IMR-90 (cell line): ENCODE measurements at regions not wholly inside any gene's neighbourhood (a gene's known extent, or its start where the extent isn't known, plus 50 kb on each side); places are given as distances from the start of the nearest gene placed in this dataset.

Experiments used
- ATAC-seq: fragments of 200-7000 bp; cut with Tn5 transposase; 2 replicates; pipeline ENCODE4 v1.9.1; 2020; ENCODE audit warnings: low read depth, mild to moderate bottlenecking, moderate library complexity
- BruUV-seq: library from RNA; stranded (reverse); fragments of 400-500 nt; replicated peaks from 2 replicates; lab custom pipeline; 2021; lab: Mats Ljungman, UMichigan
- CTCF ChIA-PET: fragments of 300-600 bp; formaldehyde crosslinking; extraction: SDS; loops from one replicate; lab custom pipeline; 2021; ENCODE audit warnings: antibody characterized with exemption; lab: Yijun Ruan, JAX
- POLR2A ChIA-PET: fragments of 300-600 bp; sonication (Branson Sonifier 250); formaldehyde crosslinking; loops from one replicate; lab custom pipeline; 2022; ENCODE audit warnings: antibody characterized with exemption; ENCODE audit not compliant: unreplicated experiment; lab: Charles Lee
- DNase-seq: peaks from one replicate; pipeline ENCODE4 v3.0.0; 2013
- H2AFZ ChIP-seq: replicated peaks from 2 replicates; pipeline ENCODE3; 2013; ENCODE audit warnings: low read length, mild to moderate bottlenecking; ENCODE audit not compliant: poor library complexity
- H2AK5ac ChIP-seq: 2 replicates; pipeline ENCODE4 v1.6.1; 2013; ENCODE audit warnings: low read depth, low read length, inconsistent platforms
- H2AK9ac ChIP-seq: replicated peaks from 2 replicates; pipeline ENCODE3; 2013; ENCODE audit warnings: mild to moderate bottlenecking, low read depth, low read length, moderate library complexity; ENCODE audit not compliant: poor library complexity
- H2BK120ac ChIP-seq: 2 replicates; pipeline ENCODE4 v1.6.1; 2013; ENCODE audit warnings: low read depth, low read length, inconsistent platforms
- H2BK15ac ChIP-seq: 3 replicates; pipeline ENCODE4 v1.6.1; 2013; ENCODE audit warnings: low read depth, low read length, inconsistent platforms
- H2BK20ac ChIP-seq: 2 replicates; pipeline ENCODE4 v1.6.1; 2013; ENCODE audit warnings: low read depth, mild to moderate bottlenecking, inconsistent platforms, low read length, moderate library complexity
- H2BK5ac ChIP-seq: 2 replicates; pipeline ENCODE4 v1.6.1; 2013; ENCODE audit warnings: mild to moderate bottlenecking, low read depth, low read length, inconsistent platforms; ENCODE audit not compliant: poor library complexity, severe bottlenecking
- H3K14ac ChIP-seq: replicated peaks from 2 replicates; pipeline ENCODE4 v1.6.1; 2013; ENCODE audit warnings: low read depth, low read length, inconsistent platforms
- H3K18ac ChIP-seq: 2 replicates; pipeline ENCODE4 v1.6.1; 2013; ENCODE audit warnings: low read depth, low read length, control low read depth
- H3K23ac ChIP-seq: 2 replicates; pipeline ENCODE4 v1.6.1; 2013; ENCODE audit warnings: low read depth, low read length, inconsistent platforms
- H3K27ac ChIP-seq: 2 replicates; pipeline ENCODE4 v1.5.1; 2013; ENCODE audit warnings: mild to moderate bottlenecking, control low read depth, low read length; ENCODE audit not compliant: insufficient read depth
- H3K27me3 ChIP-seq: 2 replicates; pipeline ENCODE4 v1.6.1; 2013; ENCODE audit warnings: low read length; ENCODE audit not compliant: control insufficient read depth, insufficient read depth
- H3K36me3 ChIP-seq: 2 replicates; pipeline ENCODE4 v1.6.1; 2013; ENCODE audit warnings: low read length, mixed read lengths; ENCODE audit not compliant: control insufficient read depth, insufficient read depth
- H3K4ac ChIP-seq: 2 replicates; pipeline ENCODE4 v1.6.1; 2013; ENCODE audit warnings: low read depth, low read length, inconsistent platforms
- H3K4me1 ChIP-seq: 2 replicates; pipeline ENCODE4 v1.6.1; 2013; ENCODE audit warnings: low read length, mixed read lengths; ENCODE audit not compliant: control insufficient read depth, insufficient read depth
- H3K4me2 ChIP-seq: 2 replicates; pipeline ENCODE4 v1.6.1; 2013; ENCODE audit warnings: low read depth, mild to moderate bottlenecking, control low read depth, low read length, moderate library complexity
- H3K4me3 ChIP-seq: 2 replicates; pipeline ENCODE4 v1.5.1; 2013; ENCODE audit warnings: low read depth, mild to moderate bottlenecking, control low read depth, low read length, moderate library complexity; ENCODE audit not compliant: insufficient read depth
- H3K56ac ChIP-seq: 2 replicates; pipeline ENCODE4 v1.6.1; 2013; ENCODE audit warnings: low read length, inconsistent platforms; ENCODE audit not compliant: insufficient read depth; ENCODE audit errors: extremely low read depth
- H3K79me1 ChIP-seq, 2 experiments: 2 replicates each; pipeline ENCODE4 v1.6.1; 2013; ENCODE audit warnings: low read length in 2 of 2, inconsistent platforms in 1 of 2, low read depth in 1 of 2
- H3K9ac ChIP-seq: 2 replicates; pipeline ENCODE4 v1.6.1; 2013; ENCODE audit warnings: low read depth, low read length, control low read depth
- H3K9me1 ChIP-seq: 2 replicates; pipeline ENCODE4 v1.6.1; 2013; ENCODE audit warnings: low read length, inconsistent platforms; ENCODE audit not compliant: insufficient read depth
- H3K9me3 ChIP-seq: 2 replicates; pipeline ENCODE4 v1.6.1; 2013; ENCODE audit warnings: low read length; ENCODE audit not compliant: control insufficient read depth, insufficient read depth
- H4K20me1 ChIP-seq: 2 replicates; pipeline ENCODE4 v1.6.1; 2013; ENCODE audit warnings: low read length, inconsistent platforms; ENCODE audit not compliant: insufficient read depth
- H4K5ac ChIP-seq: 2 replicates; pipeline ENCODE4 v1.6.1; 2013; ENCODE audit warnings: mild to moderate bottlenecking, low read depth, low read length, control low read depth
- H4K8ac ChIP-seq, 2 experiments: 2 replicates each; pipeline ENCODE4 v1.6.1; 2013; ENCODE audit warnings: low read depth in 2 of 2, low read length in 2 of 2, control low read depth in 1 of 2, inconsistent platforms in 1 of 2
- H4K91ac ChIP-seq: 2 replicates; pipeline ENCODE4 v1.6.1; 2013; ENCODE audit warnings: low read depth, low read length, inconsistent platforms; ENCODE audit not compliant: insufficient read depth
- CEBPB ChIP-seq: IDR thresholded peaks from 2 replicates; pipeline ENCODE4 v1.6.1; 2012; ENCODE audit warnings: low read depth, low read length, improper control_type of control experiment
- CHD1 ChIP-seq: IDR thresholded peaks from 2 replicates; pipeline ENCODE4 v1.6.1; 2012; ENCODE audit warnings: low read depth, low read length, improper control_type of control experiment
- FOS ChIP-seq: fragments of 150-350 bp; IDR thresholded peaks from 2 replicates; pipeline ENCODE4 v1.6.1; 2016; ENCODE audit warnings: low read depth, low read length
- MAFK ChIP-seq: IDR thresholded peaks from 2 replicates; pipeline ENCODE4 v1.6.1; 2012; ENCODE audit warnings: low read depth, low read length, improper control_type of control experiment
- MXI1 ChIP-seq: IDR thresholded peaks from 2 replicates; pipeline ENCODE4 v1.6.1; 2012; ENCODE audit warnings: low read depth, mild to moderate bottlenecking, low read length, moderate library complexity, borderline replicate concordance
- NFE2L2 ChIP-seq: fragments of 150-350 bp; IDR thresholded peaks from 2 replicates; pipeline ENCODE4 v1.6.1; 2016; ENCODE audit warnings: low read depth, mild to moderate bottlenecking, low read length
- POLR2A ChIP-seq: IDR thresholded peaks from 2 replicates; pipeline ENCODE4 v1.6.1; 2012; ENCODE audit warnings: mild to moderate bottlenecking, low read depth, low read length
- RAD21 ChIP-seq: IDR thresholded peaks from 2 replicates; pipeline ENCODE4 v1.6.1; 2012; ENCODE audit warnings: low read length, improper control_type of control experiment
- RCOR1 ChIP-seq: IDR thresholded peaks from 2 replicates; pipeline ENCODE4 v1.6.1; 2012; ENCODE audit warnings: mild to moderate bottlenecking, low read length, improper control_type of control experiment; ENCODE audit not compliant: insufficient replicate concordance
- RFX5 ChIP-seq: IDR thresholded peaks from 2 replicates; pipeline ENCODE4 v1.8.0; 2012; ENCODE audit warnings: low read depth, mild to moderate bottlenecking, low read length, moderate library complexity
- SMC3 ChIP-seq: fragments of 150-350 bp; IDR thresholded peaks from 2 replicates; pipeline ENCODE4 v1.6.1; 2016; ENCODE audit warnings: low read depth, mild to moderate bottlenecking, antibody characterized with exemption, low read length, moderate library complexity
- USF2 ChIP-seq: fragments of 150-350 bp; IDR thresholded peaks from 2 replicates; pipeline ENCODE4 v1.6.1; 2017; ENCODE audit warnings: mild to moderate bottlenecking, antibody characterized with exemption, low read length, low read depth
- WGBS, 2 experiments: methylation state at CpG; one replicate each; pipeline versions ENCODE4 v1.1.5 to v1.1.7; 2013; ENCODE audit warnings: missing lambda C conversion rate in 2 of 2; ENCODE audit not compliant: insufficient read length in 1 of 2; ENCODE audit errors: extremely low coverage in 2 of 2; 5-methylcytosine and 5-hydroxymethylcytosine counted together
- dilution Hi-C: fragments of 300-500 bp; cut with HindIII; formaldehyde crosslinking; loops from one replicate; pipeline ENCODE4 v1.14.3; 2018; ENCODE audit warnings: low sequenced_read_pairs; ENCODE audit not compliant: unreplicated experiment
- in situ Hi-C: fragments of 300-500 bp; cut with MboI; formaldehyde crosslinking; loops from 3 replicates; pipeline ENCODE4 v1.14.3; 2019; ENCODE audit warnings: low sequenced_read_pairs, inconsistent platforms, mixed read lengths
- intact Hi-C: fragments of 100-400 bp; cut with micrococcal nuclease; formaldehyde crosslinking; loops from 2 replicates; pipeline ENCODE4 v1.10.0; 2022
- TF ChIP-seq, protein P1 (sequence below): conservative IDR thresholded peaks from 2 replicates; pipeline ENCODE4 v1.5.1; 2012; ENCODE audit warnings: mild to moderate bottlenecking, low read depth, low read length, improper control_type of control experiment

DNA sequence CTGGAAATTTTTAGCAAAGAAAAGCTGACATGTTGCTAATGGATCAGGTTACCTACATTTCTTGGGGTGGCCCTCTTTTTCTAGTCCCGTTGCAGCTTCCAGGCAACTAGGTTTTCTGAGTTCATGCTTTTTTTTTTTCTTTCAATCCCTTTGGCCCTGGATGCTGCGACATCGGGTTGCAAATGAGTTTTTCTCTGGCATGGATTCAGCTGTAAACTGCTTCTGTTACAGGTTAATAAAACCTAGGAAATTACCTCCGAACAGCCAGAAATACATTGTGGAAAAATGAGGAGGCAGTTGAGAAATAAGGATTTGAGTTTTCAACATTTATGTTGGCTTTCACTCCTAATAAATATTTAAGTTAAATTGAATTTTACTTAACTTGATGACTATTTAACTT is 149.8 kb upstream of the MAF start:
- Histone ChIP-seq H3K4me1 (no peaks in the 10 kb centered on the region), H2BK15ac (no peak overlapping the region), H3K9me3 (peaks cover 6% of the 10 kb centered on the region; the same call in 1 of the 2 replicates), H4K91ac (no peak overlapping the region), H2AFZ (no peak overlapping the region), H4K5ac (no peak overlapping the region), H3K27ac (no peak overlapping the region), H3K4me3 (no peak overlapping the region), H3K4ac (no peak overlapping the region), H2BK120ac (no peak overlapping the region), H3K23ac (no peak overlapping the region), H4K20me1 (no peaks in the 10 kb centered on the region), H3K18ac (no peak overlapping the region), H2BK20ac (no peak overlapping the region), H4K8ac (no peak overlapping the region), H3K27me3 (no peaks in the 10 kb centered on the region), H2AK5ac (no peak overlapping the region), H3K9me1 (no peaks in the 10 kb centered on the region), H3K9ac (no peak overlapping the region), H2BK5ac (no peak overlapping the region), H3K4me2 (no peak overlapping the region), H3K14ac (no peak overlapping the region), H2AK9ac (no peak overlapping the region), H3K56ac (no peak overlapping the region), H3K36me3 (no peaks in the 10 kb centered on the region), H3K79me1 (no peaks in the 10 kb centered on the region)
- no peak for TF ChIP-seq SMC3
- TF ChIP-seq, protein P1, sequence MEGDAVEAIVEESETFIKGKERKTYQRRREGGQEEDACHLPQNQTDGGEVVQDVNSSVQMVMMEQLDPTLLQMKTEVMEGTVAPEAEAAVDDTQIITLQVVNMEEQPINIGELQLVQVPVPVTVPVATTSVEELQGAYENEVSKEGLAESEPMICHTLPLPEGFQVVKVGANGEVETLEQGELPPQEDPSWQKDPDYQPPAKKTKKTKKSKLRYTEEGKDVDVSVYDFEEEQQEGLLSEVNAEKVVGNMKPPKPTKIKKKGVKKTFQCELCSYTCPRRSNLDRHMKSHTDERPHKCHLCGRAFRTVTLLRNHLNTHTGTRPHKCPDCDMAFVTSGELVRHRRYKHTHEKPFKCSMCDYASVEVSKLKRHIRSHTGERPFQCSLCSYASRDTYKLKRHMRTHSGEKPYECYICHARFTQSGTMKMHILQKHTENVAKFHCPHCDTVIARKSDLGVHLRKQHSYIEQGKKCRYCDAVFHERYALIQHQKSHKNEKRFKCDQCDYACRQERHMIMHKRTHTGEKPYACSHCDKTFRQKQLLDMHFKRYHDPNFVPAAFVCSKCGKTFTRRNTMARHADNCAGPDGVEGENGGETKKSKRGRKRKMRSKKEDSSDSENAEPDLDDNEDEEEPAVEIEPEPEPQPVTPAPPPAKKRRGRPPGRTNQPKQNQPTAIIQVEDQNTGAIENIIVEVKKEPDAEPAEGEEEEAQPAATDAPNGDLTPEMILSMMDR, result no peak
- no peak for TF ChIP-seq MAFK
- TF ChIP-seq RAD21, result no peak
- TF ChIP-seq RFX5, result no peak
- no peak for TF ChIP-seq RCOR1
- no peak for TF ChIP-seq FOS
- TF ChIP-seq MXI1, result no peak
- no peak for TF ChIP-seq CHD1
- no peak for TF ChIP-seq USF2
- TF ChIP-seq POLR2A, result no peak
- TF ChIP-seq CEBPB, result no peak
- no peak for TF ChIP-seq NFE2L2
- dilution Hi-C loops (no loop called here), intact Hi-C loops (no loop called here), in situ Hi-C loops (no loop called here)
- ChIA-PET POLR2A (no interaction called here), CTCF (interaction anchor here (0.7 kb wide), 1 partner anchor 659 kb away, joined by 4 read pairs; no protein-coding TSS in a partner anchor)
- no CpG with 5 or more reads among the region's 4 CpGs for WGBS, 2 experiments
- no peak for DNase-seq
- BruUV-seq, result no TSS peak
- no peak for ATAC-seq
